GM10266 (cell line): ENCODE measurements at regions not wholly inside any gene's neighbourhood (a gene's known extent, or its start where the extent isn't known, plus 50 kb on each side); places are given as distances from the start of the nearest gene placed in this dataset.

Source experiments
- DNase-seq: peaks from one replicate; pipeline ENCODE4 v3.0.0; 2012; ENCODE audit errors: extremely low spot score
- TF ChIP-seq, protein P1 (sequence below): IDR thresholded peaks from 2 replicates; pipeline ENCODE4 v1.5.1; 2012; ENCODE audit warnings: mild to moderate bottlenecking, low read depth; ENCODE audit not compliant: control insufficient read depth, insufficient read depth; ENCODE audit errors: missing control alignments

DNA sequence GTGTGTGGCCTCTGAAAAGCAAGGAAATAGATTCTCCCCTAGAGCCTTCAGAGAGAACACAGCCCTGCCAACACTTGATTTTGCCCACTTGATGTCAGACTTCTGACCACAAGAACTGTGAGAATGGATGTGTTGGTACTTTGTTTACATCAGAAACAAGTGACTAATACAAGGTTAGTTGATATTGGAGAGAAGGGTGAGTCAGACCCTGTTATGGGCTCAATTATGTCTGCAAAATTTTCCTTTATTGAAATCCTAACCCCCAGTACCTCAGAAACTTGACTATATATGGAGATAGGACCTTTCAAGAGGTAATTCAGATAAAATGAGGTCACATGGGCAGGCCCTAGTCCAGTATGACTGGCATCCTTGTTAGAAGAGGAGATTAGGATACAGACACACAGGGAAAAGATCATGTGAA is 226.7 kb downstream of the RFC3 start:
- TF ChIP-seq, protein P1, sequence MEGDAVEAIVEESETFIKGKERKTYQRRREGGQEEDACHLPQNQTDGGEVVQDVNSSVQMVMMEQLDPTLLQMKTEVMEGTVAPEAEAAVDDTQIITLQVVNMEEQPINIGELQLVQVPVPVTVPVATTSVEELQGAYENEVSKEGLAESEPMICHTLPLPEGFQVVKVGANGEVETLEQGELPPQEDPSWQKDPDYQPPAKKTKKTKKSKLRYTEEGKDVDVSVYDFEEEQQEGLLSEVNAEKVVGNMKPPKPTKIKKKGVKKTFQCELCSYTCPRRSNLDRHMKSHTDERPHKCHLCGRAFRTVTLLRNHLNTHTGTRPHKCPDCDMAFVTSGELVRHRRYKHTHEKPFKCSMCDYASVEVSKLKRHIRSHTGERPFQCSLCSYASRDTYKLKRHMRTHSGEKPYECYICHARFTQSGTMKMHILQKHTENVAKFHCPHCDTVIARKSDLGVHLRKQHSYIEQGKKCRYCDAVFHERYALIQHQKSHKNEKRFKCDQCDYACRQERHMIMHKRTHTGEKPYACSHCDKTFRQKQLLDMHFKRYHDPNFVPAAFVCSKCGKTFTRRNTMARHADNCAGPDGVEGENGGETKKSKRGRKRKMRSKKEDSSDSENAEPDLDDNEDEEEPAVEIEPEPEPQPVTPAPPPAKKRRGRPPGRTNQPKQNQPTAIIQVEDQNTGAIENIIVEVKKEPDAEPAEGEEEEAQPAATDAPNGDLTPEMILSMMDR = no peak
- DNase-seq = no peak

DNA sequence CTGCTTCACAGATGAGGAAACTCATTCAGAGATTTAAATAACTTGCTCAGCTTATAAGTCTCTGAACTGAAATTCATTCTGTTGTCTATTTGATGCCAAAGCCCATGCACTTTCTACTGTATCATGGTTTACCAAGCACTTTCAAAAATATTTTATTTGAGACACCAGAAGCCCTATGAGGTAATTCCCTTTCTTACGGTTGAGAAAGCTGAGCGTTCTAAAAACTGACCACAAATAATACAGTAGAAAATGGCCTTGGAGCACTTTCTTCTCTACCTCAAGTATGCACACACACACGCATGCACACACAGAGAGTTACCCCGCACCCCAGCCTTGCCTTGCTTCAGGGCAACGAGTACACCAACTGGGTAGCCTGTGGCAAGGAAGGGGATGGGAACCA is 228.5 kb downstream of the RFC3 start:
- DNase-seq = no peak
- TF ChIP-seq, protein P1 = no peak

DNA sequence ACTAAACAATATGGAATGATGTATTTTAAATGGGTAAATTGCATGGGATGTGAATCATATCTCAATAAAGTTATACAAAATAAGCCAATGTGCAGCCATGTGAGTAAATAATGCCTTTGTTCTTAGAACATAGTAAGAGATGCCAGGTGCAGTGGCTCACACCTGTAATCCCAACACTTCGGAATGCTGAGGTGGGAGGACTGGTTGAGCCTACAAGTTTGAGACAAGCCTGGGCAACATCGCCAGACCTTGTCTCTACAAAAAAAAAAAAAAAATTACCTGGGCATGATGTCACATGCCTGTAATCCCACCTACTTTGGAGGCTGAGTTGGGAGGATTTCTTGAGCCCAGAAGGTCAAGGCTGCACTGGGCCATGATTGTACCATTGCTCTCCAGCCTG is 230.7 kb downstream of the RFC3 start:
- DNase-seq = no peak
- TF ChIP-seq, protein P1 = no peak

DNA sequence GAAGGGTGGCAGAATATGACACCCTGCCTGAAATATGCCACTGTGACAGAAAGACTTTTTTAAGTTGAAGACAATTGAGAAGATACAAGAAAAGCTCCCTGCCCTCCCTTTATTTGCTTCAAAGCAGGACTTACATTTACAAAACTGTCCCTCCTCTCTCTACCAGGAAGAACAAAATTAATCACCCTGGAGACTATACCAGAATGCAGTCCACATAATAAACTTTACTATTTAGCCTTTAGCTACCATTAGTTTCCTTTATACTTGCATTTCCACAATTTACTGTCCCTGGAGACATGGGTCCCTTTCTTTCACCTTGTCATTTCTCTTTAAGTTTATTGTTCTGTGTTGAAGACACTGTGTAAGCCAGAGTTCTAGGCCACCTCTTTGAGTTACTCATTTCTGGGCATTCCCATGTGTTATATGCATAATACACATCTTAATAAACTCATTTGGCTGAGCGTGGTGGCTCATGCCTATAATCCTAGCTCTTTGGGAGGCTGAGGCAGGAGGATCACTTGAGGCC is 238.8 kb downstream of the RFC3 start:
- TF ChIP-seq, protein P1 = no peak
- DNase-seq = no peak

DNA sequence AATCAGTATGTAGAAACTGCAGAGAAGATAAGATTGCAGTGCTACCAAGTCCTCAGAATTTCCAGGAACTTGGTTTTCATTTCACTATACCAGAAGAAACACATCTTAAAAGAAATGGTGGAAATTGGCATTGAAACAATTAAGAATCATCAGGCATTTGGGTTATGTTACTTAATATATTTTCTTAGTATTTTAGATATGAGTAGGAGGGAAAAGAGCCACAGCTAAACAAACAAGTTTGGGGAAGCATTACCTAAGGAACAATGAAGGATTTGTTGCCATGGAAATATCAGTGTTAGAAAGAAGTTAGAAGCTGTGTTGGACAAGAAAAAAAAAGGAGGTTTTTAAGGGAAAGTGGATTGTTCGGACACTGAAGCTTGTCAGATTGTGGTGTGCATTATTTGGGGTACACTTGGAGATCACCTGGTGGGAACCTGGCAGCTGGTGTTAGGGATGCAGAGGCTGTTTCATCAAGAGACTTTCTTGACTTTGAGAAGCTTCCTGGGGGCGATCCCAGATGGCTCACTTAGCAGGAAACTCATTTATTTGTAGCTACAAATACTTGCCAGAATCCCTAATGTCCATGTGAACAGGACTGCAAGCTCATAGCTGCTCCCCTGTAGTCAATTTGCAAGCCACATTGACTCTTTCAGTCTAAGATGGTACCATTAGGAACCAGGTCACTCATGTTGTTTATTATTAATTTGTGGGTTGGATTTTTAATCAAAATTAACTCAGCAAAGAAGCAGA is 246.7 kb downstream of the RFC3 start:
- TF ChIP-seq, protein P1 = no peak
- no peak for DNase-seq

DNA sequence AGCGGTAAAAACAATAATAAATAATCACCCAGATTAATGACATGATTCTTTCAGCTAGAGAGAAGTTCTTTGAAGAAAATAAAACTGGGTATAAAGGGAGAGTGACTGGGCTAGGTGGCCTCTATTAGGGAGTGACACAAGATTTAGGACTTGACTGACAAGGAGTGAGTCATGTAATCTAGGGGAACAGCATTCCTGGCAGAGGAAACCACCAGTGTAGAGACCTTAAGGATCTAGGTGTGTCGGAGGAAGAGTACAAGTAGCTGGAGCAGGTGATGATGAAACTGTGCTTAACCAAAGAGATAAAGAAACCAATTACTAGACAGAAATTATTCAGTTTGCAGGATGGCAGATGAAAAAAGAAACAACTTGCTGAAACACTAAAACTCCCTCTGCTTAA is 248.0 kb downstream of the RFC3 start:
- no peak for DNase-seq
- TF ChIP-seq, protein P1 = no peak

DNA sequence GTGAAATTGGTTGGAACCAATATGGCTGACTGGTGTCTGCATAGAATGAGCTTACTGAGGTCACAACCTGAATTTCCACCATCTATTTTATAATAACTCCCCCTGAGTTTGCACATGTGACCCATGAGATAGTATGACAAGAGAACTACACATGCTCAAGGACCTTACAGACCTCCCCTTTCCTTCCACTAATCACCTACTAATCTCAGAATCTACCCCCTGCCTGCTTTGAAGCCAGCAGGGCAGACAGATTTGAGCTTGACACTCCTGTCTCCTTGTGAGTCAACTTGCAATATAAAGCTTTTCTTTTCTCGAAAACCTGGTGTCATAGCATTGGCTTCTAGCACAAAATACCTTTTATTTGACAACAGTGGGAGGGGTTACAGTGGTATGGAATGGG is 248.4 kb downstream of the RFC3 start:
- no peak for DNase-seq
- TF ChIP-seq, protein P1 = no peak
